GM12892 (cell line): ENCODE measurements at regions not wholly inside any gene's neighbourhood (a gene's known extent, or its start where the extent isn't known, plus 50 kb on each side); places are given as distances from the start of the nearest gene placed in this dataset.
"Not testable (repeated sequence)": the region's sequence is repeated elsewhere in the genome, so short reads cannot be mapped to it uniquely, and the experiment has no call there.

Source experiments
- DNase-seq: peaks from one replicate; pipeline ENCODE4 v3.0.0; 2011; ENCODE audit not compliant: insufficient read length
- FAIRE-seq: peaks from 2 replicates; lab custom pipeline; 2011; peaks lifted over from hg19 to GRCh38; lab: Jason Lieb, UNC
- POLR2A ChIP-seq: IDR thresholded peaks from 2 replicates; pipeline ENCODE4 v1.6.1; 2011; ENCODE audit warnings: low read depth, low read length, control low read depth
- POLR2AphosphoS5 ChIP-seq: IDR thresholded peaks from 2 replicates; pipeline ENCODE4 v1.6.1; 2011; ENCODE audit warnings: low read depth, low read length, control low read depth
- TAF1 ChIP-seq: IDR thresholded peaks from 2 replicates; pipeline ENCODE4 v1.6.1; 2011; ENCODE audit warnings: low read depth, mild to moderate bottlenecking, control low read depth, low read length, borderline replicate concordance

- FAIRE-seq (no peak), DNase-seq (no peak)
- no peak for TF ChIP-seq TAF1
- TF ChIP-seq POLR2AphosphoS5 = no peak
- no peak for TF ChIP-seq POLR2A
These were observed 554.7 kb upstream of the HS3ST5 start for GRCh38 chr6:114897536-114897935.

DNA sequence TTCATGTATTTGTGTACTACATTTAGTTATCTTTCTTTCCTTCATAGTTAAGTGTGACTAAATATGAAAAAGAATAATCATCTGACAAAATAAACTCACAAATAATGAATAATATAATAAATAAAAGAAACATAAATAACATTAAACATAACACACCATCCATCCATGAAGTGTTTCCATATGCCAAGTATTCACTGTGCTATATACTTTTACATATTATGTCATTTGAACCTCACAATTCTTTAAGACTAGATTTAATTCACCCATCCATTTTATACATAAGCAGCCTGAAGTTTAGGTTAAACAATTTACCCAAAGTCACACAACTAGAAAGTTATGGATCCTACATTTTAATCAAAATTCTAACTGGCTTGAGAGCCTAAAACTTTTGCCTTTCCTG, 549.4 kb upstream of the HS3ST5 start:
- TF ChIP-seq TAF1 (no peak), POLR2AphosphoS5 (no peak), POLR2A (no peak)
- FAIRE-seq (no peak), DNase-seq (no peak)

DNA sequence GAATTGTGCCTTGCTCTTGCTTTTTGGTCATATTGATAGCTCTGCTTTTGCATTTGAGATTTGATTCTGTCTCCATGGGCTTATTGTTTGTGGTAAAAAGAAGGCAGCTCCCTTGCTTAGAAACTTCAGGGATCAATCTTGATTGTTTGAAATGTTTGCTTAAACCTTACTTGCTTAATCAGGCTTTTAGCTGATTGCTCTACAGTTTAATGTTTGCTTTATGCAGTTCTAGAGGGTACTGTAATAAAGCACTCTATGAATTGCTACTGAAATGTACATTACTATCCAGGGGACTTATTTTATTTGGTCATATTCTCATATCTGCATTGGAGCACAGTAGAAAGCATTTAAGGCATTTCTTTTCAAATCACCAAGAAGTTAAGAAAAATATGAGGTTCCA, 545.4 kb upstream of the HS3ST5 start:
- TF ChIP-seq TAF1 = no peak
- TF ChIP-seq POLR2A = no peak
- no peak for TF ChIP-seq POLR2AphosphoS5
- FAIRE-seq = no peak

DNA sequence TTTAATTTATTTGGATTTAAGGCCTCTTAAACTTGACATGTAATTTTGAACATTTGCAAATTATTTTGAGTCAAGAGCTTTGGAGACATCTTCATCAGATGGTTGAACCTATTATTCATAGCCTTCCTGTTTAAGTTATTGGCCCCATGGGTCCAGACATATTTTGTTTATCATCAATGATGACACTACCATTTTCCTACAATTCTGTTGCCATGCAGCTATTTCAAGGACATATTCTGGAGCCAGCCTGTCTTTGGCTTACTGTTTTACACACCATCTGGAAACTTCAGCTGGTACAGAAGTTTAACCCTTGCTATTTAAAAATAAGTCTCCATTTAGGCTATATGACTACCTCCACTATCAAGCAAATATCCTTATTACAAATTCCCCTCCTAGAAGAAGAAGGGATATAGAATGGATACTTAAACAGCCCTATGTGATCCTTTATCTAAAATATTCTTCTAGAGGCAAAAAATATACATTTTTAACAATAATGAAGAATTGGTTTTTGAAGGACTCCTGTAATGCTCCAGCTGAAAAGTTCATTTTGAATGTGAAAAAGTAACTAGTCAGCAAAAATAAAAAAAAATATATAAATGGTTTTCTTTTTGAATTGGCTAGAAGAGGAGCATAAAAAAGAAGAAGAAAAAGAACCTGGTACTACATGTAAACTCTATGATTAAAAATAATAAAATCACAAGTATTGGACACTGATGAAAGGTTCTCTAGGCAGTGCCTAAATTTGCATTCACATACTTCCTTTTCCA, 544.0 kb upstream of the HS3ST5 start:
- FAIRE-seq (no peak), DNase-seq (no peak)
- TF ChIP-seq POLR2AphosphoS5 (no peak), POLR2A (no peak), TAF1 (no peak)

More for the DNA sequence above, 545.4 kb upstream of the HS3ST5 start:
- no peak for DNase-seq

DNA sequence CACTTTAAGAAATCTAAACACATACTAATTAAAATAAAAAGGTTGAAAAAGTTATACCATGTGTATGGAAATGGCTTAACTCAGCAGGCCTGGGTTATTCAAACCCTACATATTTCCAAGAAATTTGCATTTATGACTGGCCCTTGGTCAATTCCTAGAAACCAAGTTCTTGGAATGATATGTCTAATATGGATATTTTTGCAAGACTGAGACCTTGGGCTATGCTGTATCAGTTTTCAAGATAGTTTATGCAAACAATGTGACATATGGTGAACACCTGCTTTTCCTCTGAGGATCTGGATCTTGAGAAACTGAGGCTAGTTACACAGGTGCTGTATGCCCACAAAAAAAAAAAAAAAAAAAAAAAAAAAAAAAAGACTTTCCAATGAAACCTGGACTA, 536.9 kb upstream of the HS3ST5 start:
- FAIRE-seq = no peak
- DNase-seq = no peak
- TF ChIP-seq TAF1 (no peak), POLR2AphosphoS5 (no peak), POLR2A (no peak)

DNA sequence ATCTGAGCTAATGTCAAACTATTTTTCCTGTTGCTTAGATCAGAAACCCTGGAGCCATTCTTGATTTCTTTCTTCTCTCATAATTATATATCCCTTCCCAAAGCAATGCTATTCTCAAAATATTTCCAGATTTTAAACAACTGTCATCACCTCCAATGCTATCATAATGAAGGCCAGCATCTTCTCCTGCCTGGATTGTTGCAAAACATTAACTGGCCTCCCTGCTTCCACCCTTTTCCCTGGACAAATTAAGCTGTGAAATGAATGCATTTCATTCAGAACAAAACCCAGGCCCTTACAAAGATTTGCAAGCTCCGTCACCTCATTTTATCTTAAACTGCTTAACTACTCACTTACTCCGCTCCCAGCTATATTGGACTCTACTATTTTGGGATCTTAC, 535.3 kb upstream of the HS3ST5 start:
- DNase-seq (no peak), FAIRE-seq (no peak)
- TF ChIP-seq POLR2A (no peak), POLR2AphosphoS5 (no peak), TAF1 (no peak)

- DNase-seq = no peak
These were observed 531.6 kb upstream of the HS3ST5 start for GRCh38 chr6:114874410-114874809.

DNA sequence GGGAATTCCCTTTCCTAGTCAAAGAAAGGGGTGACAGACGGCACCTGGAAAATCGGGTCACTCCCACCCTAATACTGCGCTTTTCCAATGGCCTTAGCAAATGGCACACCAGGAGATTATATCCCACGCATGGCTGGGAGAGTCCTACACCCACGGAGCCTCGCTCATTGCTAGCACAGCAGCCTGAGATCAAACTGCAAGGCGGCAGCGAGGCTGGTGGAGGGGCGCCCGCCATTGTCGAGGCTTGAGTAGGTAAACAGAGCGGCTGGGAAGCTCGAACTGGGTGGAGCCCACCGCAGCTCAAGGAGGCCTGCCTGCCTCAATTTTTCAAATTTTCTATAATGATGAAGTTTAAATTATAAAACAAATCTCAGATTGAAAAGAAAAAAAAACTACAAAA, 522.7 kb upstream of the HS3ST5 start:
- not testable (repeated sequence) for FAIRE-seq

More at GRCh38 chr6:114874410-114874809, 531.6 kb upstream of the HS3ST5 start:
- FAIRE-seq = no peak
- TF ChIP-seq TAF1 (no peak), POLR2AphosphoS5 (no peak), POLR2A (no peak)

DNA sequence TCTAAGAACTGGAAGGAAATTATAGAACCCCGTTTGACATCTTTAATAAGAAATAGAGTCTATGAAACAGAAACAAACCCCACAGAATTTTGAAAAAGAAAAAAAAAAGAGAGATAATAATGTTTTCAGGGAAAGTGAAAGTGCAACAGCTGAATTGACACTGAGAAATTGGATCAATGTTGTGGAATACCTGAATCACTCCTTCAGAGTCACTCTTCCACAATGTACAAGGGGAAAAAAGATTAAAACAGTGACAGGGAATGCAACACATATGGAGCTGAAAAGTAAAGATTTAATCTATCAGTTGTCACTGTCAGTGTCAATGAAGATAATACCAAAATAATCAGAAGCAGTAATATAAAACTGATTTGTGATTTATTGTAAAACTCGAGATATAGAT, 520.8 kb upstream of the HS3ST5 start:
- TF ChIP-seq POLR2AphosphoS5 = no peak
- TF ChIP-seq TAF1 = no peak
- TF ChIP-seq POLR2A = no peak
- FAIRE-seq = no peak
- no peak for DNase-seq

More for the DNA sequence above, 522.7 kb upstream of the HS3ST5 start:
- DNase-seq = not testable (repeated sequence)

- DNase-seq (no peak), FAIRE-seq (no peak)
- TF ChIP-seq POLR2AphosphoS5 = no peak
- no peak for TF ChIP-seq TAF1
- TF ChIP-seq POLR2A = no peak
These were observed 520.0 kb upstream of the HS3ST5 start for GRCh38 chr6:114862819-114863218.

GRCh38 chr6:114862064-114862463, 519.2 kb upstream of the HS3ST5 start:
- no peak for DNase-seq
- TF ChIP-seq POLR2A = no peak
- TF ChIP-seq POLR2AphosphoS5 = no peak
- TF ChIP-seq TAF1 = no peak
- FAIRE-seq = no peak

DNA sequence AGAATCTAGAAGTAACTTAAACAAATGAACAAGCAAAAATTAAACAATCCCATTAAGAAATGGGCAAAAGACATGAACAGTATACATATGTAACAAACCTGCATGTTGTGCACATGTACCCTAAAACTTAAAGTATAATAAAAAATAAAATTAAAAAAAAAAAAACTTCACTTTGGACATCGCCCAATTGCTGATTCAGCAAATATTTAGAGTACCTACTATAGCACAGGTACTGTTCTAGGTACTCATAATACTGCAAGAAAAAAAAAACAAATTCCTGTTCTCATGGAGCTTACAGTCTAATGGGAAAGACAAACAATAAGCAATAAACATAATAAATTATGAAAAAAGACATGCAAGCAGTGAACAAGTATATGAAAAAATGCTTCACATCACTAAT, 501.5 kb upstream of the HS3ST5 start:
- no peak for TF ChIP-seq POLR2AphosphoS5
- no peak for TF ChIP-seq POLR2A
- no peak for TF ChIP-seq TAF1
- FAIRE-seq = no peak
- DNase-seq = no peak
